Activated CD8-positive, alpha-beta memory T cell treated with anti-CD3 and anti-CD28 coated beads, Interleukin-2, amount 50 U/mL, for 24 hours (primary cell): ENCODE measurements at regions not wholly inside any gene's neighbourhood (a gene's known extent, or its start where the extent isn't known, plus 50 kb on each side); places are given as distances from the start of the nearest gene placed in this dataset.

ENCODE experiments used
- DNase-seq: peaks from one replicate; pipeline ENCODE4 v3.0.0-alpha.2; 2020; ENCODE audit errors: extremely low read depth

DNA sequence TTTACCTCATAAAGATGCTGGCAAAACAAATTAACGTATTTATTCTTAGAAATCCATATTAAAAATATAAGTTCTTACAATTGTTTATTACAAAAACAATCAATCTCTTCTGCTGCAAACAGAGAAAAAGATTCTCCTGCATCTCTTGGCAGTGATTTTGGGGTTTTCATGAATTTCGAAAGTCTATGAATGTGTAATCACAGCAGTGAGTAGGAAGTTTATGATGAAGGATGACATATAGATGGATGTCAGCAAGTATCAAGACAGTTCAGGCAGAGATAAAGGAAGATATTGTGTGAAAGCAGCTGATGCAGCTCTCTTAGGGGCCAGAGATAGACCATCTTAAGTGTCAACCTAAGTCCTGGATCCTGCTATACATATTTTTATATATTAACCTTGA is 196.9 kb upstream of the BANK1 start:
- DNase-seq, result no peak

DNA sequence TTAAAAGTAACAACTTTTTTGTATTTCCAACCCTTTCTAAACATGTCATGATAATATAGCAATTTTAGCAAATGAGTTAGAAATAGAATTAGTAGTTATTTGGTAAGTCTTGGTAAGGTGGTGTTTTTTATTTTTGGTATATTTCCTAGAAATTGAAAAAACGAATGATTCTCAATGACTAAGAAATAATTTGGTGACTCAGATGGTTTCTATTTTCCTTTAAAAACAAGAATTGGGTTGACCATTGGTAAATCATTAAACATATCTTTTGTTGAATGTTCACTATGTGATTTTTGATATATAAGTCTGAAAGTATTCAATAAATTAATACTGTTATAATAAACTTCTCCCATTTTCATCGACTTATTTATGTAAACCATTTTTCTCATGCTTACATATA is 206.2 kb upstream of the BANK1 start:
- no peak for DNase-seq

DNA sequence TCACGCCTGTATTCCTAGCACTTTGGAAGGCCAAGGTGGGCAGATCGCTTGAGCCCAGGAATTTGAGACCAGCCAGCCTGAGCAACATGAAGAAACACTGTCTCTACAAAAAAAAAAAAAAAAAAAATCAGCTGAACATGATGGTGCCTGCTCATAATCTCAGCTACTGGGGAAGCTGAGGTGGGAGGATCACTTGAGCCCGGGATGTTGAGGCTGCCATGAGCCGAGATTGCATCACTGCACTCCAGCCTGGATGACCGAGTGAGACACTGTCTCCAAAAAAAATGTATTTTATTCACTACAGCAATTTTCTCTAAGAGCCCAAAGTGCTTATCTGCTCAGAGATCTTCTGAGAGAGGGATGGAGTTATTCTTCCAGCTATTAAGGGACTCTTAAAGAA is 215.8 kb upstream of the PPP3CA start:
- DNase-seq, result no peak

DNA sequence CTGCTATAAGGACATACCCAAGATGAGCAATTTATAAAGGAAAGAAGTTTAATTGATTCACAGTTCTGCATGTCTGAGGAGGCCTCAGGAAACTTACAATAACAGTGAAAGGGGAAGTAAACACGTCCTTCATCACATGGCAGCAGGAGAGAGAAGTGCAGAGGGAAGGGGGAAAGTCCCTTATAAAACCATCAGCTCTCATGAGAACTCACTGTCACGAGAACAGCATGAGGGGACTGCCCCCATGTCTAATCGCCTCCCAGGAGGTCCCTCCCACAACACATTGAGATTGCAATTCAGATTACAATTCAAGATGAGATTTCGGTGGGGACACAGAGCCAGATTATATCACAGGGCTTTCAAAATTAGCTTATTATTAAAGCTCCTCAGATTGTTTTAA is 209.5 kb upstream of the PPP3CA start:
- DNase-seq, result no peak

DNA sequence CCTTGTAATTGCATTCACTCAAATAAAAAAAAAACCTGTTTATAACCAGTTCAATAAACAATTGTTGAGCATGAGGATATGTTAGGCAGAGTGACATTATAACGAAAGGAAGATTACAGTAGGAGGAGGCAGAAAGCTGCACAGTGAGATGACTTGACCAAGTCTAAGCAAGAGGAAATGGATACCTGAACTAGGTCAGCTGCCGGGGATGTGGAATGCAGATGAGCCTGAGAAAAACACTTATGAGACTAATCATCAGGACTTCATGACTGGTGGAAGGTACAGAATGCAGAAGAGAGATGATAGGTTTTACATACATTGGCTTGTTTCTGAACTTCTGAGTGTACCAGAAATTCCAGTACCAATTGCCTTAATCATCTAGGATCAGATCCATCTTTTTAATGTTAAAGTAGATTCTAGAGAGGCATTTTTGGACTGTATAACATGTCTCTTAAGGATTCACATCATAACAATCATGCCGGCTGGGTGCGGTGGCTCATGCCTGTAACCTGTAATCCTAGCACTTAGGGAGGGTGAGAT is 208.1 kb upstream of the PPP3CA start:
- DNase-seq, result no peak

DNA sequence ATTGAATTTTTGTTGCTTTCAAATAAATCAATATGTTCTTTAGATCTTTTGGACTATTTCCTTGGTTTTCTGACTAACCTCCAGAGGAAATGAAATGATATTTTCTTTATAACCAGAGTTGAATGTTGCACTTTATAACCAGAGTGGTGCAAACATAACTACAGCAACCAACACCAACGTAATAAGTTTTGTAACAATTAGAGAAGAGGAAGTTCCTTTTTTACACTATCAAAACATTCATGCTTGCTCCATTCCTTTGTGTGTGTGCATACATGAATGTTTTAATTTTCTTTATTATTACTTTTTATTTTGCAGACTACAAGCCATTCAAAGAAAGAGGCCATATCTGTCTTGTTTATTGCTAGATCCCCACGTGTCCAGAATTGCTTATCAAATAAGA is 193.0 kb upstream of the PPP3CA start:
- DNase-seq, result no peak

DNA sequence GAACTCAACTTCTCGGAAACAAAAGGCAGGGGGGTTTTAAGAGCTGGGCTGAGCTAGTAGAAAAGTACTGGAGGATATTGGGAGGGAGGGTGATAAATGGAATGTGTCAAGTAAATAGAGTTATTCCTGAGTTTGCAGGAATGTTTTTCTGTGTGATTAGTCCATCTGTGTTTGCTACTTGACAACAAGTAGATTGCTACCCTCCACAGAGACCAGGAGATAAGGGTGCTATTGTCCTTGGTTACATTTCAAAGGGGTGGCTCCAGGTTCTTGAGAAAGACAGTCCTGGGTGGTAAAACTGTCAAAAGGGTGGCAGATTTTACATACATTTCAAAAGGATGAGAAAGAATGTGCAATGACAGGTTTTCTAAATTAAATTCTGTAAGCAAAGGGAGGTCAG is 181.2 kb upstream of the PPP3CA start:
- DNase-seq, result no peak

DNA sequence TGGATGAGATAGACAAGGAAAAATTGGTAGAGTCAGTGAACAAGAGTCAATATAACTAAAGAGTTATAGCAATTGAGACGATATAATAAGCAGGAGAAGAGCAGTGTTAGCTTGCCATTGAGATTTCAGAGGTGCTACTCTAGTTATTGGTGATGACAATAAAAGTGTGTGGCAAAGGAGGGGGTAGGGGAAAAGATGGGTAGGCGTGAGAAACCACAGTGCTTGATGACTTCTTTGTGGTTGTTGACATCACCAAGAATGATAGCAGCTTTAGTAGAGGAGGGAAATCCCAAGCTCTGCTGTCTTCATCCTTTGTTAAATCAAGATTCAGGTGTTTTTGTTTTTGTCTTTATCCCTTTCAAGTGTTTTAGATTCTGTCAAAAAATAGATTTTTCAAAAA is 179.9 kb upstream of the PPP3CA start:
- DNase-seq, result peak; percentile 56

DNA sequence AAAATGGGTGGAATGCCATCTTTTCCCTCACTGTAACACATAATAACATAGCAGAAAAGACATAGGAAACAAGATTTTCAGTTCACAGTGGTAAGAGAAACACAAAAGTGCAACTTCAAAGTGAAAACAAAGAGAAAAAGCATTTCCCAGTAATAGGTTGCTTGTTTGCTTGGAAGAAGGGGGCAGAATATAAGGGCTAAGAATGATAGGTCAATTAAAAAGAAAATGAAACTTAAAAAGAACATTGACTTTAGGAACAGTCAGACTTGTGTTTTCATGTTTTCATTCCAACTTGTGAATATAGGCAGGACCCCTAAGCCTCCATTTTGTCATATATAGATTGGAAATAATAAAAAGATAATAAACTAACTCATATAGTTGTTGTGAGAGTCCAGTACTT is 168.2 kb upstream of the PPP3CA start:
- no peak for DNase-seq

DNA sequence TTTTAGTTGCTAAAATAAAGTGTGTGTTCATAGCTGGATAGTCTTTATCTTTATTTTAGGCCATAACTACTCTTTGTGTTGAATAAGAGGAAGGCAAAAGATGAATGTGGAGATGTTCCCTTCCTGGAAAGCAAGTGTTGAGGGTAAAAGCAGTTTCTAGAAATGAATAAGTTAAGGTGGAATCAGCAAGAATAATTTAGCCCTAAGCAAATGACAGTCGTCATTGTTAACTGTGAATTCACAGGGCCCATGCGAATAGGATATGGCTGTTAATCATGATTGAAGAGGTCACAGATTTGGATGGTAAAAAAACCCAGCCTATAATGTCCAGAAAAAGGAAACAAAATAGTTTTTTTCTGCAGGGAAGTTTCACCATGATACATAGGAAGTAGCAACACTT is 167.8 kb upstream of the PPP3CA start:
- no peak for DNase-seq

DNA sequence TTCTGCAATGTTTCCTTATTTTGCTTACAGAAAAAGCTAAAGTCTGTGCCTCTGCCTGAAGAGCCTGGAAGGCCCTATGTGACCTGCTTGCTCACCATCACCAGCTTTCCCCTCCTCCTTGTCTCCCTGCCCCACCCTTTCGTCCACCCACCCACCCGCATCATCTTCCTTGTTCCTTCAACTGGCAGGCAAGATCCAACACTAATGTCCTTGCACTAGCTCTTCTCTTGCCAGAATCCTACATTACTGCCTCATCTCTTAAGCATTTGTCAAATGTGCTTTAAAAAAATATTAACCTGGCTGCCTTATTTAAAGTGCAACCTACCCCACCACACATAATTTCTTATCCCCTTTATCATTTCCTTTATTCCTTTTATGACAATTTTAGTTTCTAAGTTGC is 165.1 kb upstream of the PPP3CA start:
- no peak for DNase-seq

DNA sequence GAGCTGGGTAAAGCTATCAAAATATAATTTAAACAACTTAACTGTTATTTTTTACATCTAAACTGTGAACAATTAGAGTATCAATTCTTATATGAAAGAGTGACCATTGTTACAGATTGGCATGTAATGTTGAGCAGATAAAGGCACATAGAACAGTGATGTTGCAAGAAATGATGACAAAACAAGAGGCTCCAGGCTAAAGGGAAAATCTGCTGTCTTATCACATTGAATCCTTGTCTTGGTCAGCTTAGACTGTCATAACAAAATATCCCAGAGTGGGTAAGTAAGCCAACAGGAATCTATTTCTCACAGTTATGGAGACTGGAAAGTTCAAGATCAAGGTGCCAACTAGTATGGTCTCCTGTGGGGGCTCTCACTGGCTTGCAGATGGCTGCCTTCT is 154.1 kb upstream of the PPP3CA start:
- DNase-seq, result no peak

DNA sequence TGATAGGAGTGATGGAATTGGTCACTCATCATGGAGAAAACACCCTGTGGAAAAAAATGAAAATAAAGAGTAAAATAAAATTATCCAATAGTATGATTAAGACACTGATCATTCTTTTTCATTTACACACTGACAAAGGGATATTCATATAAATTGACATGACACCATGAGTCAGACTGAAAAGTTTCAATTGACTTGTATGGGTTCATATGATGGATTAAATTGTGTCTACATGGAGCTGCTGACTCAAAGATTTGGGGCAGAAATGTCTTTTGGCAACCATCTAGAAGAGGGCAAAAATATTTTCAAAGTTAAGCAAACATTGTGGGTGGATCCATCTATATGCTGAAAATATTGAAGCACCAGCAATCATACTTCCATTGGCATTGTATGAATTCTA is 153.4 kb upstream of the PPP3CA start:
- DNase-seq, result no peak

DNA sequence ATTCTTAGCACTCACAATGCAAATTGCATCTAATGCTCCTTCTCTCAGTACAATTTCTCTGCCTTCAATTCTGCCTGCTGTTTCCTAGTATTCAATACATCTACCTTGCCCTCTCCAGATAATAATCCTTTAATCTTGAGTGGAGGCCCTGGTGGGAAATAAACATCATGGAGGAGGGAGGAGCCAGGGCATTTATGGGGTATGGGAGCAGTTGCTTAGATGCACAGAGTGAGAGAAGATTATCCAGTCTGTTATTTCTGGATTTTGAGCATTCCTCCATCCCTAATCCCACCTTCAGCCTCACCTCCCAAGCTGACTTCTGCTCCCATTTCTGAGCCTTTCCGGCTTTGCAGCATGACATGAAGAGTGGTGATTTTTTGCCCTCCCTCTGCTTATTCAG is 127.9 kb upstream of the PPP3CA start:
- no peak for DNase-seq

DNA sequence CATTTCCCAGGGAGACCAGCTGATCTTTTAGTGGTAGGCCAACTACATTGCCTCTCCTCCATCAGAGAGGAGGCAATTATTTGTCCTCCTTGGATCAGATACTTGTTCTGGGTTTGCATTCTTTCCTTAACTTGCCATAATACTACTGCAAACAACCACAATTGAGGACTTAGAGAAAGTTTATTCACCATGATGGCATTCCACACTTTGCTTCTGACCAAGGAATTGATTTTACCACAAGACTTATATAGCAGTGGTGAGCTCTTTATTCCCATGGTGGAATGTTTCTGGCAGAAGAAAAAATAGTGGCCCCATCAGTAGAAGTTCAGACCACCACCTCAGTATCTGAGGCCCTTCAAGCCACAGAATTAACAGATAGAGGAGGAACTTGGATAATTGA is 123.9 kb upstream of the PPP3CA start:
- no peak for DNase-seq

DNA sequence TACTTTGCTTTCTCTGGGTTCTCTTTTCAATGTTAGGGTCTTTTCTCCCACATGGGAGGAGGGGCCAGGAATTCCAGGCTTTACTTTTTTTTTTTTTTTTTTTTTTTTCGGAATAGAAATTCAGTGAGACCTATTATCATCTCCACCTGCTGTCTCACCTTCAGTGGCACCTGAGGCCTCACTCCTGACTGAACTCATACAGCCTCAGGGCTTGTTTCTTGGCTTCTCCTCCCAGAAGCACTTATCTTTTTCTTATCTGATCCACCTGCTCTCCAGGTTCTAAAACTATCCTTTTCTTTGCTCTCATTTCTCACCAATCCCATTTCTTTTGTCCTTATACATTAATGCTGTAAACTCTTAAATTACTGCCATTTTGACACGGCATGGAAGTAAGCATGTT is 117.3 kb upstream of the PPP3CA start:
- DNase-seq, result no peak

DNA sequence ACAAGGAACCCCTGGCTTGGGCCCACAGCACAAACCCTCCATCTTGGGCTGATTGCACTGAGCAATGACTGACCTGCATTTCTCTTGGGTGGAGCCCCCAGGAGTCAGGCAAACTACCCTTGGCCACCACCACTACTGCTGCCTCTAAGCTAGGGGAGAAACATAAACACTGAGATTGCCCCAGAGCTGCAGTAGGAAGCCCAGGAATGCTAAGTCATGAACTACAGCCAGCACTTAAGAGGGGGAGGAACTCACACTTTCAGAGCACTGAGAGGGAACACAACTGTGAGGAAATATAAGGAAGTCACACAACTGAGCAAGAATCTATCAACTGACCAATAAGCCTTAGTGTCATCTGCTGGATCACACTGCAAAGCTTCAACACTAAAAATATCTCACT is 111.6 kb upstream of the PPP3CA start:
- no peak for DNase-seq

DNA sequence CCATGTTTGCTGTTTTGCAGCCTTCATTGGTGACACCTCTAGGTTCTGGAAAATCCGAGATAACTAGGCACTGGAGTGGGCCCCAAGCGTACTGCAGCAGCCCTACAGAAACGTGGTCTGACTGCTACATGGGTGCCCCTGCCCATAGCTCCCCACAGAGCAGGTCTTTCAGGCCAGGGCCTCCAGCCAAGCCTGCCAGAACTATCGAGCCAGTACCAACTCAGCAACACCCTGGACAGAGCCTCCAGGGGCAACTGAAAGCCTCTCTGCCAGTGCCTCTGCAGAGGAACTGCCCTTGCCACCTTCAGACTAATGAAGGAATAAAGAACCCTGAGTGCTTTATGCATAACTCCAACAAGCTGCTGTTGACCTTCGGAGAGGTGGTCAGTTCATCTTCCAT is 111.1 kb upstream of the PPP3CA start:
- no peak for DNase-seq

DNA sequence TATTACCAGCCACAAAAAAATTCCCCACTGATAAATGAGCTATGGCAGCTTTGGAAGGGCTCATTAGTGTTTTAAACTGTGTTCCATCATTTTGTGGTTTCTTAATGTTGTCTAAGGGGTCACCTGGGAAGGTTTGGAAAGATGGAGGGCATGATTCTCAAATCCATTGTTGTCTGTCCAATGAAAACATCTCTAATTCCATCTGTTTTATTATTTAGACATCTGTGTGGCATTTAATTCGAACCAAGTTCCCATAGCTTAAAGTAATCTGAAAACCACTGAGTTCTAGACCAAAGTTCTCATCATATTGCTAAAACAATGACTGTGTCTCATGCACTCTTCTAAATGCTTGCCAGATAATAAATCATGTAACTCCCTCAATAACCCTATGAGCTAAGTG is 103.8 kb upstream of the PPP3CA start:
- DNase-seq, result no peak

DNA sequence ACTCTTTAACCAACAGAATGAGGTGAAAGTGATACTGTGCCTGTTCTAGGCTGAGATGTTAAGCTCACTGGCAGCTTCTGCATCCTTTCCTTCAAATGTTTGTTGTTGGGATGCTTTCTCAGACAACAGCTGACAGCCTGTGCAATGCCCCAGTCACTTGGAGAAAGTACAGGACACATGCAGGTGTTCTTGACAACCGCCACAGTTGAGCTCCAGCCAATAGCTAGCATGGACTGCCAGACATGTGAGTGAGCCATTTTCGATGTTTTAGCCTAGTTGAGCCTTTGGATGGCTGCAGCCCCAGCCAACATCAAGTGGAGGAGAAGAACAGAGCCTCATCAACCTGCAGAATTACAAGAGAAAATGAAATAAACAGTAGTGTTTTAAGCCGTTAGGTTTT is 94.1 kb upstream of the PPP3CA start:
- DNase-seq, result no peak

DNA sequence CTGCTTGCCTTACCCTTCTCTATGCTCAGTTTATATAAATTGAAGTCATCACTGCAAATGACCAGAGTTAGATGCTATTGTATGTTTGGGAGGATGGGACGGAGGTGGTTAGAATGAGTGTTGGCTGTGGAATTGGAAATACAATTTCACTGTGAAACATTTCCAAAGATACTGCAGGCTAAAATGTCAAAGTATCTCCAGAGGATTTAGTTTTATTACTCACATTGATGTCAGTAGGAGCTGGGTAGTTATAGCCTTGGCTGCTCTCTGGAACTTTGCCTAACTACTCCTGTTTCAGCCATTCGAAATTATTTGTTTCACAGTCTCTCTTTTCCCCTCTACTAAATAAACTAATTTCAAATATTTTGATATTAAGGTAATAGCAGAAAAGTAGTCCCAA is 92.6 kb upstream of the PPP3CA start:
- DNase-seq, result no peak

DNA sequence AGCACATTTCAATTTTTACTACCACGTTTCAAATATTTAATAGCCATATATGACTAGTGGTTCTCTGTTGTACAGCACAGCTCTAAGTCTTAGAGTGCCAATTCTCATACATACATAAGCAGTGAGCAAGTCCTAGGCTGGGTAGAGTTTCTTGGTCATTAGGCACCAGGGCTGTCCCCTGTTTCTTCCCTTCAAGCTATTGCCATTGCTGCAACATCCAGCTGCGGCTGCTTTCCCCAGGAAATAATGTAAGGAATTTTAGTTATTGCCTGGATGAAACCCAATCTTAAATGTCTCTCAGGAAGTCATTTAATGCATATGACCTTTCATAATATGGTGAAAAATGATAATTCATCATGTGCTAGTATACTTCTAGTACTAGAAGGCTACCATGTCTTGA is 74.1 kb upstream of the PPP3CA start:
- DNase-seq, result no peak

DNA sequence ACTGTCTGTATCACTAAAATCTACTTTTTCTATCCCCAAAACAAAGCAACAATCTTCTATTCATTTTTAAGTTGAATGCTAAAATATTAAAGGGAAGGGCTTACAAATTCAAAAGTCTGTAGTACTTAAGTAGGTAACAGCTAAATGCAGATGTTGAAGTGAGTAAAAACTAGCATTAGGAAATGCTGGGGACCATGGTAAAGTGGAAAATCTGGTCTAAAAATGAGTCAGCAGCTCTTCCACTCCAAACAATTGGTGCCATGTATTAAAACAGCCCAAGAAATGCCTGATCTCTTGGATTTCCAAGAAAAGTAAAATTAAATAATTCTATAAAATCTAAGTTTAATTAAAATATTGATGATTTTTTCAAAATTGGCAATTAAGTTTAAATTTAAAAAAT is 73.3 kb upstream of the PPP3CA start:
- no peak for DNase-seq

DNA sequence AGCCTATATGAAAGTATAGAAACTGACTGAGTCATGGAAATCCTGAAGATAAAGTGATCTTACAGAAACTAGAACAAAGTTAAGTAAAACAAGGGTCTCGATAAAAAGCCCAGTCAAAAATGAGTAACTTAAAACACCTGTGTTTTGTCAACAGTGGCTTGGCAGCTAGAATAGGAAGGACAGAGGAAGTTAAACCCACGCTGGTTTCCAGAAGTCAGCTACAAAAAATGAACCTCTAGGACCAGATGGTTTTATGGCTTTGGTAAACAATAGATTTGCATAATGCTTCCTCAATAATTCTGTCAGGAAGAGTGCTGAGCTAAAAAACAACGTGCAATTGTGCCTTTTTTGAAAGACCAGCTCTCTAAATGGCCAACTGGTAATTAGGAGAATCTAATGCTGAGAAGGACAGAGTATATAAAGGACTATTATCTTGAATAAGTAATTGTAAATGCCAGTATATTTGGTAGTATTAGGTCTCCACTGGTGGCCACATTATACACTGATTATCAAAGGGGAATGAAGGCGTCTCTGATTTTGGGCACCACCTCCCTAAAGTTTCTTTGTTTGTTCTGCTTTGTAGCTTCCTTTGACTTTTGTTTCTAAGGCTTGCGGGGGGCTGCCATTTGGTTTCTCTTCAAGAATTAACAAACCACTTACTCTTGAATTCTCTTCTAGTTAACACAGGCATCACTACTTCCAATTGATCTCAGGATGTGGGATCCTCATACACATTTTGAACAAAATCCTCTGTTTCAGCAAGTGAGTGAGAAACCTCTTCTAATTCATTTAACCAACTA is 72.2 kb upstream of the PPP3CA start:
- DNase-seq, result no peak
